ENCODE measurements at regions not wholly inside any gene's neighbourhood (a gene's known extent, or its start where the extent isn't known, plus 50 kb on each side); places are given as distances from the start of the nearest gene placed in this dataset.

DNA sequence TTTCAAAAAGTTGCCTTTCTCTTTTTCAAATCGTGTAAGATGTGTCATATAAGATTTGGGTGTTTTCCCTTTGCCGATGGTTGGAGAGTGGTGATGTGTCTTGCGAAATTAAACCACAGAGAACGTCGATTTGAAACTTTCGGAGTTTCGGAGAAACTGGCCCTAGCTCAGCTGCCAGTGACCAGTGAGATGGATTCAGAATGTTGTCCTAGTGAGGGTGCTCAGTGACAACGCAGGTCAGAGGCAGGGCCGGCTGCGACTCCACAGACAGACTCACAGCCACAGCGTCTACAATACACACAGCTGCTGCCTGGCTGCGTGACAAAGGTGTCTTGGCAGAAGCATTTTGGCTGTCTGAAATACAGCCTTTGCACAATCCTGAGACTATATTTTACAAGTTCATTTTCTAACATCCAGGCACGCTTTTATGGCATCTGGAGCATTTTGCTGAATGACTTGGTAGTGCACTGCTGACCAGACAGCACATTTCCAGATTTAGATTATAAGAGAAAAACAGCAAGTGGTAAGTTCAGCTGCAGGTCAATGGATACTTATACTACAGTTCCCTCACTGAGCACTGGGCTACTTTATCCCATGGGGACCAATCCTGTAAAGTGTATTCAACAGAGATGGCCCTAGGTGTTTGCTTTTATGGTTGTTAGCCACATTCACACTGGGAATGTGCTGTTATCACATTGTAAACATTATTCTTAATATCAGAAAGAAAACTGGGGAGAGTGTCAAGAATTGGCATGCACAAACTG is 207.5 kb downstream of the KCNRG start:
- no peak for DNase-seq
- Histone ChIP-seq H3K18ac (ENCODE audit: insufficient read length, low read depth, low read length) (no peak overlapping the region), H3K27ac (ENCODE audit: insufficient read length, low read depth, low read length) (no peak overlapping the region), H2AK5ac (ENCODE audit: insufficient read length, low read length) (no peak overlapping the region), H3K79me1 (ENCODE audit: insufficient read depth, low read depth, low read length, poor library complexity, severe bottlenecking) (no peaks in the 10 kb centered on the region), H4K8ac (replicated peaks; ENCODE audit: insufficient read length, low read depth, low read length) (no peak overlapping the region), H2AFZ (ENCODE audit: low read length) (no peak overlapping the region), H4K20me1 (ENCODE audit: control insufficient read depth, insufficient read depth, insufficient read length) (no peaks in the 10 kb centered on the region), H2BK12ac (ENCODE audit: insufficient read length, low read depth, low read length) (no peak overlapping the region), H3K23me2 (ENCODE audit: insufficient read length, low read depth, low read length, poor library complexity, severe bottlenecking) (no peaks in the 10 kb centered on the region), H3K56ac (ENCODE audit: insufficient read length, low read depth, low read length) (no peak overlapping the region), H3K14ac (ENCODE audit: insufficient read depth, low read length) (no peak overlapping the region), H3K4me1 (ENCODE audit: insufficient read depth, low read length) (no peaks in the 10 kb centered on the region), H4K91ac (ENCODE audit: insufficient read length, low read depth, low read length) (no peak overlapping the region), H3K9ac (ENCODE audit: extremely low read depth, insufficient read length, low read length) (no peak overlapping the region), H3K4me2 (ENCODE audit: insufficient read depth, insufficient read length, low read length) (no peak overlapping the region), H2BK20ac (ENCODE audit: low read depth, low read length, poor library complexity, severe bottlenecking) (no peak overlapping the region), H3K79me2 (ENCODE audit: insufficient read depth, low read length) (no peaks in the 10 kb centered on the region), H3T11ph (ENCODE audit: low read length) (no peak overlapping the region), H3K23ac (ENCODE audit: insufficient read length, low read depth, low read length) (no peak overlapping the region), H2BK5ac (ENCODE audit: insufficient read length, low read length) (no peak overlapping the region), H3K9me3 (ENCODE audit: control insufficient read depth, low read depth, low read length) (no peaks in the 10 kb centered on the region), H3K27me3 (ENCODE audit: insufficient read depth, low read length) (no peaks in the 10 kb centered on the region), H2BK120ac (ENCODE audit: low read depth, low read length, poor library complexity, severe bottlenecking) (no peak overlapping the region), H2BK15ac (ENCODE audit: low read depth, low read length) (no peak overlapping the region), H3K4ac (ENCODE audit: low read depth, low read length) (no peak overlapping the region), H4K5ac (ENCODE audit: insufficient read length, low read depth, low read length) (no peak overlapping the region)
- peaks cover 0 to 2% (median 0%) of the 10 kb centered on the region in 3 experiments; a peak in 1 of 7 replicates for H3K36me3 Mint-ChIP-seq (ENCODE audit: insufficient read depth in 1 of 3, low read depth in 3 of 3)
- no CpG with 5 or more reads among the region's 13 CpGs for WGBS (ENCODE audit: extremely low coverage, insufficient read length, low lambda C conversion rate)
- H3K9me3 Mint-ChIP-seq, result peaks cover 0 to 2% of the 10 kb centered on the region in 2 experiments; a peak in 1 of 5 replicates
- H3K4me1 Mint-ChIP-seq, result peaks cover 13 to 15% of the 10 kb centered on the region in 2 experiments
- H3K27ac Mint-ChIP-seq, result no peak overlapping the region
- H3K27me3 Mint-ChIP-seq (ENCODE audit: low read depth), result no peaks in the 10 kb centered on the region
- H3K4me3 Mint-ChIP-seq, result no peak overlapping the region
- TF ChIP-seq, protein P1, sequence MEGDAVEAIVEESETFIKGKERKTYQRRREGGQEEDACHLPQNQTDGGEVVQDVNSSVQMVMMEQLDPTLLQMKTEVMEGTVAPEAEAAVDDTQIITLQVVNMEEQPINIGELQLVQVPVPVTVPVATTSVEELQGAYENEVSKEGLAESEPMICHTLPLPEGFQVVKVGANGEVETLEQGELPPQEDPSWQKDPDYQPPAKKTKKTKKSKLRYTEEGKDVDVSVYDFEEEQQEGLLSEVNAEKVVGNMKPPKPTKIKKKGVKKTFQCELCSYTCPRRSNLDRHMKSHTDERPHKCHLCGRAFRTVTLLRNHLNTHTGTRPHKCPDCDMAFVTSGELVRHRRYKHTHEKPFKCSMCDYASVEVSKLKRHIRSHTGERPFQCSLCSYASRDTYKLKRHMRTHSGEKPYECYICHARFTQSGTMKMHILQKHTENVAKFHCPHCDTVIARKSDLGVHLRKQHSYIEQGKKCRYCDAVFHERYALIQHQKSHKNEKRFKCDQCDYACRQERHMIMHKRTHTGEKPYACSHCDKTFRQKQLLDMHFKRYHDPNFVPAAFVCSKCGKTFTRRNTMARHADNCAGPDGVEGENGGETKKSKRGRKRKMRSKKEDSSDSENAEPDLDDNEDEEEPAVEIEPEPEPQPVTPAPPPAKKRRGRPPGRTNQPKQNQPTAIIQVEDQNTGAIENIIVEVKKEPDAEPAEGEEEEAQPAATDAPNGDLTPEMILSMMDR (conservative IDR thresholded peaks at IDR 0.05), result no peak

Data from H9 (cell line).